WERI-Rb-1 (cell line): ENCODE measurements at regions not wholly inside any gene's neighbourhood (a gene's known extent, or its start where the extent isn't known, plus 50 kb on each side); places are given as distances from the start of the nearest gene placed in this dataset.

Experiments
- DNase-seq: peaks from one replicate; pipeline ENCODE4 v3.0.0-alpha.2; 2020
- H3K27ac ChIP-seq: fragments of 250-450 bp; sonication (Bioruptor Pico); 2 replicates; pipeline ENCODE4 v1.5.1; 2020; ENCODE audit warnings: mild to moderate bottlenecking, moderate library complexity
- H3K27me3 ChIP-seq: fragments of 250-450 bp; sonication (Bioruptor Pico); 2 replicates; pipeline ENCODE4 v1.5.1; 2021; ENCODE audit warnings: mild to moderate bottlenecking, low read depth, moderate library complexity; ENCODE audit not compliant: insufficient read depth, severe bottlenecking
- H3K36me3 ChIP-seq: fragments of 250-450 bp; sonication (Bioruptor Pico); 2 replicates; pipeline ENCODE4 v1.5.1; 2020; ENCODE audit warnings: mild to moderate bottlenecking, moderate library complexity
- H3K4me3 ChIP-seq: 2 replicates; pipeline ENCODE4 v1.5.1; 2011; ENCODE audit warnings: low read depth, mild to moderate bottlenecking, control low read depth, low read length
- H3K9me3 ChIP-seq: fragments of 250-450 bp; sonication (Bioruptor Pico); 2 replicates; pipeline ENCODE4 v1.5.1; 2021; ENCODE audit warnings: mild to moderate bottlenecking, moderate library complexity; ENCODE audit not compliant: severe bottlenecking
- CTCF ChIP-seq: IDR thresholded peaks from 2 replicates; pipeline ENCODE4 v1.5.1; 2011; ENCODE audit warnings: low read depth, mild to moderate bottlenecking, control low read depth, inconsistent platforms, low read length

GRCh38 chr3:194251461-194251860 lies 99.7 kb downstream of the CPN2 start:
- Histone ChIP-seq H3K4me3 (no peak overlapping the region), H3K36me3 (no peaks in the 10 kb centered on the region), H3K27ac (no peak overlapping the region), H3K27me3 (no peaks in the 10 kb centered on the region), H3K9me3 (no peaks in the 10 kb centered on the region)
- no peak for DNase-seq
- TF ChIP-seq CTCF, result no peak

- H3K4me3 ChIP-seq, result no peak overlapping the region
- H3K27me3 ChIP-seq, result no peaks in the 10 kb centered on the region
- no peak overlapping the region for H3K27ac ChIP-seq
- no peaks in the 10 kb centered on the region for H3K9me3 ChIP-seq
- H3K36me3 ChIP-seq, result no peaks in the 10 kb centered on the region
- no peak for DNase-seq
- no peak for TF ChIP-seq CTCF
Measured at GRCh38 chr3:194251891-194252560, 99.1 kb downstream of the CPN2 start.

DNA sequence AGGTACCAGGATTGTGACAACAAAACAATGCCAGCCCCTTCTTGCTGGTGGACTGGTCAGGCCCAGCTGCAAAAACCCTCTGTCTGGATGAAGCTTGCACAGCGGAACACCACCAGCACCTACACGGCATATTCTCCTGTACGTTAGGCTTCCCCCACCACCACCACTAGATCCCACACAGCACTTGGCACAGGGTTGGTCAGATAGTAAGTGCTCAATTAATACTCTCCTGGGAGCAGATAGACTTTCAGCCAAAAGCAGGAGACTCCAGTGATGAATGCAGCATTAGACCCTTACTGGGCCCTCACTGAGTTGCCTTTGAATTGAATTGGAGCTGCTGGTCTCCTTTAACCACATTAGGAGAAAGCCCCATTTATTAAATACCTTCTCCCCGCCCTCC lies 97.9 kb downstream of the CPN2 start:
- no peak for TF ChIP-seq CTCF
- Histone ChIP-seq H3K36me3 (no peaks in the 10 kb centered on the region), H3K4me3 (no peak overlapping the region), H3K27ac (no peak overlapping the region), H3K9me3 (no peaks in the 10 kb centered on the region), H3K27me3 (no peaks in the 10 kb centered on the region)
- DNase-seq, result no peak

- Histone ChIP-seq H3K36me3 (no peaks in the 10 kb centered on the region), H3K9me3 (no peaks in the 10 kb centered on the region), H3K27ac (no peak overlapping the region), H3K4me3 (no peak overlapping the region), H3K27me3 (no peaks in the 10 kb centered on the region)
- no peak for TF ChIP-seq CTCF
- DNase-seq, result no peak
Measured at GRCh38 chr3:194254040-194254439, 97.1 kb downstream of the CPN2 start.

DNA sequence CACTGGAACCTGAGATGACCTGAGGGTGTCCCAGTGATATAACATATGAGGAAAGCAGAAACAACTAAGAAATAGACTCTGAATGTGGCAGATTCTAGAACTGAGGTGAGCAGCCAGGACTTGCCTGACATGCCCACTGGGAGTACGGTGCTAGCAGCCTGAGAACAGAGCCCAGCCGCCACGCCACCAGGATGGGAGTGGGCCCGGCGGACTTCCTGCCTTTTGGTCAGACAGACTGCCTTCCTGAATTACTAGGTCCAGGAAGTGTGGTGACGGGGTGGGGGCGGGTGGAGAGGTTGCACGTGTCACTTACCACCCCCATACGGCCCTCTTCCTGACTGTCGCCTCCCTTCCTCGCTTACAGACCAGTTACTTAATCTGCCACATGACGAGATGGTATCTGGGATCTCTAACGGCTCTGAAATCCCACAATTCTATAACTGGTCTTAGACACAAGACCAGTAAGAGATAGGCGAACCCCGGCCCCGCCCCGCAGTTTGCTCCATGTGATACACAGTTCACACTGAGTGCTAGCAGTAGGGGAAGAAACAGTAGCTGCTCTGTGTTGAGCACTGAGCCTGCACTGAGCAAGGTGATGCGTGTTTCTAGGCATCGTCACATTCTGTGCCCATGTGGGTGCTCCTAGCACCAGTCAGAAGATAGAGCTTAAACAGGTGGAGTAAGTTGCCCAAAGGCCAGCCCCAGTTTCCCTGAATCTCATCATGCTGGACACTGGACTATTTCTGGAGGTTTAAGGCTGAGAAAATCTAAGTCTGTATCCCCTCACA lies 95.7 kb downstream of the CPN2 start:
- peak; percentile 58 for DNase-seq
- Histone ChIP-seq H3K27me3 (no peaks in the 10 kb centered on the region), H3K36me3 (no peaks in the 10 kb centered on the region), H3K27ac (peak overlapping the region; percentile 79), H3K4me3 (no peak overlapping the region), H3K9me3 (no peaks in the 10 kb centered on the region)
- TF ChIP-seq CTCF, result no peak
